ENCODE measurements at regions not wholly inside any gene's neighbourhood (a gene's known extent, or its start where the extent isn't known, plus 50 kb on each side); places are given as distances from the start of the nearest gene placed in this dataset.

DNA sequence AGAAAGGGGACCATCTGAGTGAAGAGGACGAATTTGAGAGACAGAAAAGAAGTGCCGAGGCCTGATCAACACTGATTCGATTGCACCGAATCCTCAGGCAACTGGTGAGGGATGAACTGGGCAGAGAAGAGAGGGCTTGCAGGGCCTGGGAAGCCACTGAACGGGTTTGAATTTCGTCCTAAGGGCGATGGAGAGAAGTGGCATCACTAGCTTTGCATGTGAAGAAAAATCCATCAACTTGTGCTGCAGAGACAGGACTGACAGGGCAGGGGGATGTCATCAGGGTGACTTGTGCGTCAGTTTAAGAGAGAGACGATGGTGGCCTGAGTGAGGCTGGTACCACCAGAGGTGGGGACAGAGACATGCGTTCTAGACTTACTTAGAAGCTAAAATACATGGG lies 73.7 kb upstream of the SLC22A23 start:
- TF ChIP-seq, protein P1, sequence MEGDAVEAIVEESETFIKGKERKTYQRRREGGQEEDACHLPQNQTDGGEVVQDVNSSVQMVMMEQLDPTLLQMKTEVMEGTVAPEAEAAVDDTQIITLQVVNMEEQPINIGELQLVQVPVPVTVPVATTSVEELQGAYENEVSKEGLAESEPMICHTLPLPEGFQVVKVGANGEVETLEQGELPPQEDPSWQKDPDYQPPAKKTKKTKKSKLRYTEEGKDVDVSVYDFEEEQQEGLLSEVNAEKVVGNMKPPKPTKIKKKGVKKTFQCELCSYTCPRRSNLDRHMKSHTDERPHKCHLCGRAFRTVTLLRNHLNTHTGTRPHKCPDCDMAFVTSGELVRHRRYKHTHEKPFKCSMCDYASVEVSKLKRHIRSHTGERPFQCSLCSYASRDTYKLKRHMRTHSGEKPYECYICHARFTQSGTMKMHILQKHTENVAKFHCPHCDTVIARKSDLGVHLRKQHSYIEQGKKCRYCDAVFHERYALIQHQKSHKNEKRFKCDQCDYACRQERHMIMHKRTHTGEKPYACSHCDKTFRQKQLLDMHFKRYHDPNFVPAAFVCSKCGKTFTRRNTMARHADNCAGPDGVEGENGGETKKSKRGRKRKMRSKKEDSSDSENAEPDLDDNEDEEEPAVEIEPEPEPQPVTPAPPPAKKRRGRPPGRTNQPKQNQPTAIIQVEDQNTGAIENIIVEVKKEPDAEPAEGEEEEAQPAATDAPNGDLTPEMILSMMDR (IDR thresholded peaks at IDR 0.05): no peak
- TF ChIP-seq POLR2A (IDR thresholded peaks at IDR 0.05; ENCODE audit: low read depth): no peak
- TF ChIP-seq POLR2AphosphoS5 (IDR thresholded peaks at IDR 0.05): no peak

All from esophagus muscularis mucosa (tissue), 3 donors.